Fibroblast of mammary gland (primary cell): ENCODE measurements at regions not wholly inside any gene's neighbourhood (a gene's known extent, or its start where the extent isn't known, plus 50 kb on each side); places are given as distances from the start of the nearest gene placed in this dataset.
A peak's percentile ranks its signal among the peaks of the same experiment; 100 is the strongest.

Experiments
- DNase-seq: peaks from one replicate; pipeline ENCODE4 v3.0.0-alpha.2; 2010; ENCODE audit warnings: low read depth
- H3K4me3 ChIP-seq: 2 replicates; pipeline ENCODE4 v1.5.1; 2011; ENCODE audit warnings: low read depth, mild to moderate bottlenecking, low read length, moderate library complexity; ENCODE audit not compliant: control insufficient read depth
- CTCF ChIP-seq: conservative IDR thresholded peaks from 2 replicates; pipeline ENCODE4 v1.5.1; 2011; ENCODE audit warnings: low read depth, low read length, inconsistent platforms; ENCODE audit not compliant: control insufficient read depth, insufficient read depth

- no peak for DNase-seq
- TF ChIP-seq CTCF, result no peak
- no peak overlapping the region for H3K4me3 ChIP-seq
These were observed 208.0 kb downstream of the GPR37 start for GRCh38 chr7:124557587-124557986.

- no peak overlapping the region for H3K4me3 ChIP-seq
- DNase-seq, result no peak
- TF ChIP-seq CTCF, result no peak
These were observed 208.5 kb downstream of the GPR37 start for GRCh38 chr7:124557101-124557500.

- TF ChIP-seq CTCF, result no peak
- DNase-seq, result no peak
- no peak overlapping the region for H3K4me3 ChIP-seq
These were observed 212.1 kb downstream of the GPR37 start for GRCh38 chr7:124553502-124553901.

GRCh38 chr7:124552217-124552616, 213.4 kb downstream of the GPR37 start:
- TF ChIP-seq CTCF, result no peak
- H3K4me3 ChIP-seq, result no peak overlapping the region
- DNase-seq, result peak; percentile 10

GRCh38 chr7:124550036-124550435, 215.6 kb downstream of the GPR37 start:
- no peak for TF ChIP-seq CTCF
- peak; percentile 2 for DNase-seq

GRCh38 chr7:124542476-124542875, 223.1 kb downstream of the GPR37 start:
- no peak for DNase-seq

More at GRCh38 chr7:124550036-124550435, 215.6 kb downstream of the GPR37 start:
- H3K4me3 ChIP-seq, result no peak overlapping the region

More at GRCh38 chr7:124542476-124542875, 223.1 kb downstream of the GPR37 start:
- H3K4me3 ChIP-seq, result no peak overlapping the region
- TF ChIP-seq CTCF, result no peak
